HG03354 (cell line): ENCODE measurements at regions not wholly inside any gene's neighbourhood (a gene's known extent, or its start where the extent isn't known, plus 50 kb on each side); places are given as distances from the start of the nearest gene placed in this dataset.

Source experiments
- ATAC-seq: cut with Tn5 transposase; IDR thresholded peaks from one replicate; pipeline ENCODE4 v1.9.1; 2021; ENCODE audit warnings: mild to moderate bottlenecking; ENCODE audit not compliant: unreplicated experiment, poor library complexity, severe bottlenecking

DNA sequence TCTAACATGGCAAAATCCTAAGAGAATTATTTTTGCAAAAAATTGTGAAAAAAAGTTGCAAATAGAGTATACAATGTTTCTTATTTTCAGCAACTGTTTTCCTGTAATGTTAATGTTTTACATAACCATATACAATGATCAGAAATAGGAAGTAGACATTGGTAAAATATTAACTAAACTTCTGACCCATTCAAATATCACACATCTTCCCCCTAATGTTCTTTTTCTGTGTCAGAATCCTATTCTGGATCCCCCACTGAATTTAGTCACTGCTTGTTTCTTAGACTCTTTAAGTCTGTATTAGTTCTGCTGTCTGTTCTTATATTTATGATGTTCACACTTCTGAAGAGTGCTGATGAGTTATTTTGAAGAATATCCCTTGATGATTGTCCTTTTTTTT is 62.0 kb downstream of the HFE start:
- ATAC-seq: no peak

DNA sequence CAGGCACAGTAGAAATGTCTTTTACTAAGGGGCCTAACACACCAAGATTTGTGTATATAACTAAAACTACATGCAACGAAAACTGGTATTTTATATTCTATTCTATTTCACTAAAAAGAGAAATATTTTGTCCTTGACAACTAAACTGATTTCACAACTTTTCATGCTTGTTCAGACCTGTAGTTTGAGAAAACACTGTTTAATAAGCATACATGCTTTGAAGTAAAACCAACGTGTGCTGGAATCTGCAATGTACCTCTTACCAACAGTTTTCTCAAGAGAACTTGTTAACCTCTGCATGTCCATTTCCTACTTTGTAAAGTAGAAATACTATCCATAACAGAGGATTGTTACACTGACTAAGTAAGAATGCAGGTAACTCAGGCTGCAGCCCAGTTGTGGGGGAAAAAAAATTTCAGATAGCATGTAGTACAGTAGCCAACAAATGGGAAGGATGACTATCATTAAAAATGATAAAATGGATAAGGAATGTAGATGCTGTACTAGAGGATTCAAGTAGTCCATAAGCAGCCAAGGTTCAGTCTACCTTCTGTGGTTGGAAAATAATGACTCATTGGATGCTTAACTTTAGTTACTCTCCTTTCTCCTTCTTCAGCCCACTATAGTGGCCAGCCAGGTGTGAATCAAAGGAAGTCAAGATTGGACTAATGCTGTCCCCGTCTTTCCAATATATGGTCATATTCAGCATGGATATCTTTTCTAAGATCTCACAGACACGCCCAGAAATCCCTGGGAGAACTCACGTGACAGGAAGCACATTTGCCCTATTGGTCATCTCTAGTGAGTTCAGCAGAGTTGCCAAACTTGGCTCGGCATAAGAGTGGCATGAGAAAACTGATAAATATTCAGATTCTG is 65.2 kb downstream of the HFE start:
- ATAC-seq: no peak

DNA sequence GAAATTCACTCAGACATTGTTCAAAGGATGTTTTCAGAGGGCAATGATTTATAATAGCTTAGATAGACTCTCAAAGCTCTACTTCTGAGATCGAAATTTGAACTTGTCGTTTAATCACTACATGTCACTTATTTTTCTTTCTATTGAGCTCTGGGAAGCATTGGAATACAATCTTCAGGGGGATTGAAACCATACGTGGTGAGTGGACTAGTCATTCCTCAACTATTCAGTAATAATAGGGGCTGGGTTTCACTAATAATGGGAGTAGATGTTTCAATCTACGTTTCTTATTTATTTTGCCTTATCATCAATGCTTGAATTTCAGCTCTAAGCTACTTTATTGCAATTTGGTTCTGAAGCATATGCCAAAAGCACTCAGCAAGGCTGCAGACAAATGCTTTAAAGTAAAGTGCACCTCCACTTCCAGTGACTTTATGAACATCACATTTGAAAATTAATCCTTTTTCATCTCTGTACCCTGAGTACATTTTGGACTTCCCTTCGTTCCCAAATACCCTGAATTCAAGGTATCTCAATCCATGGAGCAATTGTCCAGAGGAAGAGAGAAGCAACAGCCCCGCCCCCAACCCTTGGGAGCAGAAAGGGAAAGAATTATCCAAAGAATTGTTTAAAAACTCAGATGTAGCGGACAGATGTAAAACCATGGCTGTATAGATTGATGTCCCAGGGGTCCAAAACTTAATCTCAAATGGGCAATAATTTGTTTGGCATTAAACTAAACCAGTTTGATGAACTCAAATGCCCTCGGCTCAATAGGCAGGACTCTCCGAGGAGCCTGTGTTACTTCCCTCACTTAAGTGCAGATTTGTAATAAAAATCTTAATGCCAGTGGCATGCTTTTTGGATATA is 68.1 kb downstream of the HFE start:
- ATAC-seq: no peak

DNA sequence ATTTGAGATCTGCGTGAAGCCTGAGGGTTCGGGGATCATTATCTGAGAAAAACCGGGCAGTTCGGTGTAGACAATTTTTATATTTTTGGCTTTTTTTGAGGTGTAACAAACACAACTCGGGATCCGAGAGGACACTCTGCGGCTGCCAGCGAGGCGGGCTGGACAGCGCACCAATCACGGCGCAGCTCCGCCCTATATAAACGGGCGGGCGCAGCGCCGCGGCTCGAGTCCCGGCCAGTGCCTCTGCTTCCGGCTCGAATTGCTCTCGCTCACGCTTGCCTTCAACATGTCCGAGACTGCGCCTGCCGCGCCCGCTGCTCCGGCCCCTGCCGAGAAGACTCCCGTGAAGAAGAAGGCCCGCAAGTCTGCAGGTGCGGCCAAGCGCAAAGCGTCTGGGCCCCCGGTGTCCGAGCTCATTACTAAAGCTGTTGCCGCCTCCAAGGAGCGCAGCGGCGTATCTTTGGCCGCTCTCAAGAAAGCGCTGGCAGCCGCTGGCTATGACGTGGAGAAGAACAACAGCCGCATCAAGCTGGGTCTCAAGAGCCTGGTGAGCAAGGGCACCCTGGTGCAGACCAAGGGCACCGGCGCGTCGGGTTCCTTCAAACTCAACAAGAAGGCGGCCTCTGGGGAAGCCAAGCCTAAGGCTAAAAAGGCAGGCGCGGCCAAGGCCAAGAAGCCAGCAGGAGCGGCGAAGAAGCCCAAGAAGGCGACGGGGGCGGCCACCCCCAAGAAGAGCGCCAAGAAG is 69.0 kb downstream of the HFE start:
- ATAC-seq: peak; percentile 46

DNA sequence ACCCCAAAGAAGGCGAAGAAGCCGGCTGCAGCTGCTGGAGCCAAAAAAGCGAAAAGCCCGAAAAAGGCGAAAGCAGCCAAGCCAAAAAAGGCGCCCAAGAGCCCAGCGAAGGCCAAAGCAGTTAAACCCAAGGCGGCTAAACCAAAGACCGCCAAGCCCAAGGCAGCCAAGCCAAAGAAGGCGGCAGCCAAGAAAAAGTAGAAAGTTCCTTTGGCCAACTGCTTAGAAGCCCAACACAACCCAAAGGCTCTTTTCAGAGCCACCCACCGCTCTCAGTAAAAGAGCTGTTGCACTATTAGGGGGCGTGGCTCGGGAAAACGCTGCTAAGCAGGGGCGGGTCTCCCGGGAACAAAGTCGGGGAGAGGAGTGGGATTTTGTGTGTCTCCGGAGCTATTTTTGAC is 69.6 kb downstream of the HFE start:
- peak; percentile 14 for ATAC-seq

DNA sequence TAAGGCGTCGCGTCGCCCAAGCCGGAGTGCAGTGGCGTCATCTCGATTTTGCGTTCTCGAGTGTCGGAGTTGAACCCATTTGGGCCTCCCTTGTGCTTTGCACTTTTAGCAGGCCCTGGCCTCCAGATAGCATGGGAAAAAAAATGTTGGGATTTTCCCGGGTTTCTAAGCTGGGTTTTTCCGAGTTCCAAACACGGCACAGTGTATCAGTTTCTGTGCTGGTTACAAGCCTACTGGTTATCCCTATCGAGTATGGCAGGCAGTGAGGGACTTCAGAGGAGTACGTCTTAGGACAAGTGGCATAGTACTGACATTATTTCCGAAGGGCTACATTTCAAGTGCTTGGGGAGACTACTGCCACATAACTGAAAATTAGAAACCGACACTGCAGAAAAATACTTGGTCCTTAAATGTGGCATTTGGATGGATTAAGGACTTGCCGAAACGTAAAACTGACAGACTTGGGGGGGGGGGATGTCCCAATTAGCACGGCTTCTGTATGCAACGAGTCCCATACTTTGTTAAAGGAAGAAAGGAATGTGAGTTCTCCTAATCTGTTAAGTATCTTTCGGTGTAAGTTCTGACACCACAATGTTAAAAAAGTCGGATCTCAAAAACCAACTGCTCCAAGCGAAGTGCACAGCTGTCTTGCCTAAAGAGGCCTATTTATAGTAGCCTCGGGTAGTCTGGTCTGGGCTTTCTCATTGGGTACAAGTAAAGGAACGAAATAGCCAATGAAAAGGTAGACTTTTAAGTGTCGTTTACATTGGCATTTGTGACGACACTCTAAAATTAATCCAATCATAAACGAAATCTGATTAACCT is 70.2 kb downstream of the HFE start:
- ATAC-seq: peak; percentile 70

DNA sequence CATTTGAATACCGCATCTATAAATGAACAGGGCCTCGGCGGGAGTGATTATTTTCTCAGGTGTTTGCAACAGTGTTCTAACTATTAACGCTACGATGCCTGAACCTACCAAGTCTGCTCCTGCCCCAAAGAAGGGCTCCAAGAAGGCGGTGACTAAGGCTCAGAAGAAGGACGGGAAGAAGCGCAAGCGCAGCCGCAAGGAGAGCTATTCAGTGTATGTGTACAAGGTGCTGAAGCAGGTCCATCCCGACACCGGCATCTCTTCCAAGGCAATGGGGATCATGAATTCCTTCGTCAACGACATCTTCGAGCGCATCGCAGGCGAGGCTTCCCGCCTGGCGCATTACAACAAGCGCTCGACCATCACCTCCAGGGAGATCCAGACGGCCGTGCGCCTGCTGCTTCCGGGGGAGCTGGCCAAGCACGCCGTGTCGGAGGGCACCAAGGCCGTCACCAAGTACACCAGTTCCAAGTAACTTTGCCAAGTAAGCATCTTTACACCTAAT is 70.9 kb downstream of the HFE start:
- no peak for ATAC-seq

DNA sequence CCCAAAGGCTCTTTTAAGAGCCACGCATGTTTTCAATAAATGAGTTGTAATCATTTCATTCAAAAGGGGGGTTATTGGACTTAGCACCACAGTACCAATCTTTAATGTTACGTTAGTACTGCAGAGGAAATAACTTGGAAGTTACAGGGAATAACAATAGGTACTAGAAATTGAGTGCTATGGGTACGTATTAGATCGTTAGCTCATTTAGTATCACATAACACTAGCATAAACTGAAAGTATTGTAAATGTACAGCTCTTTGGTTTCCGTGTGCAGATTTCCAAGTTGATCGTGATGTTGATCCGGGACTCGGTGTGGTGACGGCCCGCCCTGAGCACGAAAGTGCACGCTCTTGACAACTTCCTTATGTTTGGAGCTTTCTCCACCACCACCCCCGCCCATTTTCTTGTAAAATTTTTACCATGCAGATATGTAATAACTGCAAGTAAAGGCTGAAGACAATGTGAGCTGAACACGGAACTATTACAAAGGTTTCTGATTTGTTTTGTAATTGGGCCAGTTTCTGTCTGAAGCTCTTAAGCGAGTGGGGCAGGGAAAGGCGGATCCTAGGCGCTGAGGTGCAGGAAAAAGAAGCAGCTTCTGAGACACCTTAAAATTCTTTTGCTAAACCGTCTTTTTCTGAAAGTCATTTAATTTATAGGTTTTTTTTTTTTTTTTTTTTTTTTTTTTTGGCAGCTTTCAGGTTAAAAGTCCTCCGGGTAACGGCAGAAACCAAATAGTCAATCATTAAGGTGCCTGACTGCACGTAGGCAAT is 71.5 kb downstream of the HFE start:
- ATAC-seq: no peak

DNA sequence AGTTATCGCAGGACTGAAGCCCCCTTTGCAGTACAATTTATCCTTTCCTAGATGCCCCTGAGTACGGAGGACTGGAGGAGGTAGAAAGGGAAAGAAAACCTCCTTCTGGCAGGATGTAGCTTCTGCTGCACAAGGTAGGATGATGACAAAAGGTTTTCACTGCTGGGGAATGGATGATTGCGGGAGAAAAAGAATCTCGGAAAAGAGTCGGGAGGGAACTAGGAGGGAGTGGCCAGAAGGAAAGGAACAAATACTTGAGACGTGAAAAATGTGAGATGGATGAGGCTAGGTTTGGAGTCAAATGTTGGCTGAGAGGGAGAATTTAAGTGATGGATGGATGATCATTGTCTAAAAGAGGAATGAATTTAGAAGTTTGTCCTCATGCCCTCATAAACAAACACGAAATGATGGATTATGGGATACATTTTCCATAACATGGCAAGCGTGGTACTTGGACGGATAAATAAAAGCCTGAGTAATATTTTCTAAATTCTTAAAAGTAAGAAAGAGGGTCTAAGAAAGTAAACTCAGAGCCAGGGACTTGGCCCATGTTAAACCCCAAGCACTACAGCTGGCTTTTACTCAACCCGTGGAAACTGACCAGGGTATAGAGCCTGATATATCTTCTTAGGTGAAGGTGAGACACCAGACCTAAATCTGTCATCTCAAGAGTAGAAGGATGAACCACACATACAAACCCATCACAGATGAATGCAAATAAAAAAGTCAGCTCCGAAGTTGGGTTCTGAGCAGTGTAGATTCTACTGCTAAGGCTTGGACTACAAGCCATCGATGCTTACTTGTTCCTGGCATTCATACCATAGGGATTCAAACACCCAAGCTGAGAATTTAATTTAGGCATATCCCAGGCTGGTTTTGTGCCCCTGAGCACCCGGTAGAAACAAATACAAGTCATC is 72.4 kb downstream of the HFE start:
- ATAC-seq: no peak

DNA sequence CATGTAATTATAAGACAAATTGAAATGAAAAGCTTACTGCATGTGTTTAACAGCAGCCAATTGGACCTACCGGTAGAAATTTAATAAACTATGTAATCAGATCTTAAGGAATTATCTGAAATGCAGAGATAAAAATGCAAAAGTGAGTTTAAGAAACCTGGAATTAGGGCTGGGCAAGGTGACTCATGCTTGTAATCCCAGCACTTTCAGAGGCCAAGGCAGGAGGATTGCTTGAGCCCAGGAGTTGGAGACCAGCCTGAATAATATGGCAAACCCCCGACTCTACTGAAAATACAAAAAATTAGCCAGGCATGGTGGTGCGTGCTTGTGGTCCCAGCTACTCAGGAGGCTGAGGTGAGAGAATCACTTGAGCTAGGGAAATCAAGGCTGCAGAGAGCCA is 74.1 kb downstream of the HFE start:
- ATAC-seq: no peak

DNA sequence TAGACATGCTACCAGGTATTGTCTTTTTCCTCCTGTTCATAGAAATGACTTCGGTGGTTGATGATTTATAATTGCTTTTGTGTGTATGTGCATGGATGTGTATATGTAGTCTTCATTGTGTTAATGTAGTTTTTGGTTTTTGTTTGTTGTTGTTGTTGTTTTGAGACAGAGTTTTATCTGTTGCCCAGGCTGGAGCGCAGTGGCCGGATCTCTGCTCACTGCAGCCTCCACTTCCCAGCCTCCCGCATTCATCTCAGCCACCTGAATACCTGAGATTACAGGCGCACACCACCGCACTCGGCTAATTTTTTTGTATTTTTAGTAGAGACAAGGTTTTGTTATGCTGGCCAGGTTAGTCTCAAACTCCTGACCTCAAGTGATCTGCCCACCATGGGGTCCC is 75.2 kb downstream of the HFE start:
- ATAC-seq: no peak

DNA sequence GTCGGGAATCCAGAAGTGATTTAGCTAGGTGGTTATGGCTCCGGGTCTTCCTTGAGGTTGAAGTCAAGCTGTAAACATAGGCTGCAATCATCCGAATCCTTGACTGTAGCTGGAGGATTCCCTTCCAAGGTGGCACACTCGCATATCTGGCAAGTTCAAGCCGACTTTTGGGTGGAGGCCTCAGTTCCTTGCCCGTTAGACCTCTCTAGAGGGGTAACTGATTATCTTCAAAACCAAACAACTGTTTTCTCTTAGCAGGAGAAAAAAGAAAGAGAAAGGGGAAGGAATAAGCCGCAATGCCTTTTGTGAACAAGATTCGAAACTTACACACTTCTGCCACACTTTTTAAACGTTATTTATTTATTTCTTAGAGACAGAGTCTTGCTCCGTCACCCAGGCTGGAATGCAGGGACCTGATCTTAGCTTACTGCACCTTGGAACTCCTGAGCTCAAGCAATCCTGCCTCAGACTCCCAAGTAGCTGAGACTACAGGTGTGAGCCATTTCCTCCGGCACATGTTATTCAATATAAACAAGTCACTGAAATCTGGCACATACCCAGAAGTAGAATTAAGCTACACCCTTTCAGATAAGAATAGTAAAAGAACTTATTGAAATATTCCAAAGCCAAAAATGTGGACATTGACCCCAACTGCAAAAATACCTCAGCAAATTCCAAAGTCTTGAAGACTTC is 76.3 kb downstream of the HFE start:
- ATAC-seq: no peak

DNA sequence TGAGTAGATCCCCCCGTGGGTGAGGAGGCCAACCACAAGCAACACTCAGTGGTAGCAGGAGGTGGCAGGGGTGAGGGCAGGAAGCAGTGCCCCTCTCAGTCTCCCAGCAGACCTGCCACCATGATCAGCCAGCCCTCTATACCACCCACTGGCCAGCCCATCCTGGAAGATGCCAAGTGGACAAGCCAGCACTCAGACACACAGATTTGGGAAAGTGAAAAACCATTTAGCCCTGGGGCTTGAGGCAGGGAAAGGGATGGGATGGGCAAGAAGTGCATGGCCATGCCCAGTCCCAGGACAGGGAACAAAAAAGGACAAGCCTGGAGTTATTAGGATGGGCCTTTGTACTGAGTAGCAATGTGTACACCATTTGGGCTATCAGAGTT is 76.9 kb downstream of the HFE start:
- ATAC-seq: no peak

DNA sequence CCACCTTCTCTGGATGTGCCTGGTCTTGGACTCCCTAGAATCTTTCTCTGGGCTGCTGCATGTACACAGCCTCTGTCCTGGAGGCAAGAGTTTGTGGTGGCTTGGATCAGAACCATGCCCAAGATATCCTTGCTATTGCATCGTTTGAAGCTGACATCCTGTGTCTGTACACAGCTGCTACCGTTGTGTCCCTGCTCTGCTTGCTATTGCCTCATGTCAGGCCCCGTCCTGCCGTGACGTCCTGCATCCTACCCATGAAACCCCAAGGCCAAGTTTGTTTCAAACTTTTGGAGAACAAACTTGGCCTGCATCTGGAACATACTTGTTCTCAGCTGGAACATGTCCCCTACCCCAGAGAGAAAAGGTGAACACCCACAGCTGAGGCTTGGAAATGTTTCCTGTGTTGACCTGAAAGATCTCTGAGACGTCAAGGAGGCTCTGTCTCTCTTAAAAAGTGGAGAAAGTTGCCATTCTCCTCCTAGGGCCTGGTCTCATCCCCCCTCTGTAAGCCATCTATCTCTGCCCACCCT is 78.1 kb downstream of the HFE start:
- no peak for ATAC-seq

DNA sequence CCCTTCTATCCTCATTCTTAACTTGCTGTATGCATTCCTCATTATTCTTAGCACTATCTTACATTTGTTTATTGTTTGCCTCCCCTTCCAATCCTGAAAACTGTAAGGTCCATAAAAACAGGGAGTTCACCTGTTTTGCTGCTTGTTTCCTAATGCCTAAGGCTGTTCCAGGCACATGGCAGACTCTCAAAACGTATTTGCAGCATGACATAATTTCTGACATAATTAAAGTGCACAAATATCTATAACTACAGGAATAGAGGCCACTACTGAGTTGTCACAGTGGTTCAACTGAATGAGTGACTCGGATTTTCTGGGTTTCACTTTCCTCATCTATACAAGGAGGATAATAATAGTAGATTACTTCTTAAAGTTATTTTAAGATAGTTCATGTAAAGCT is 83.0 kb downstream of the HFE start:
- no peak for ATAC-seq

DNA sequence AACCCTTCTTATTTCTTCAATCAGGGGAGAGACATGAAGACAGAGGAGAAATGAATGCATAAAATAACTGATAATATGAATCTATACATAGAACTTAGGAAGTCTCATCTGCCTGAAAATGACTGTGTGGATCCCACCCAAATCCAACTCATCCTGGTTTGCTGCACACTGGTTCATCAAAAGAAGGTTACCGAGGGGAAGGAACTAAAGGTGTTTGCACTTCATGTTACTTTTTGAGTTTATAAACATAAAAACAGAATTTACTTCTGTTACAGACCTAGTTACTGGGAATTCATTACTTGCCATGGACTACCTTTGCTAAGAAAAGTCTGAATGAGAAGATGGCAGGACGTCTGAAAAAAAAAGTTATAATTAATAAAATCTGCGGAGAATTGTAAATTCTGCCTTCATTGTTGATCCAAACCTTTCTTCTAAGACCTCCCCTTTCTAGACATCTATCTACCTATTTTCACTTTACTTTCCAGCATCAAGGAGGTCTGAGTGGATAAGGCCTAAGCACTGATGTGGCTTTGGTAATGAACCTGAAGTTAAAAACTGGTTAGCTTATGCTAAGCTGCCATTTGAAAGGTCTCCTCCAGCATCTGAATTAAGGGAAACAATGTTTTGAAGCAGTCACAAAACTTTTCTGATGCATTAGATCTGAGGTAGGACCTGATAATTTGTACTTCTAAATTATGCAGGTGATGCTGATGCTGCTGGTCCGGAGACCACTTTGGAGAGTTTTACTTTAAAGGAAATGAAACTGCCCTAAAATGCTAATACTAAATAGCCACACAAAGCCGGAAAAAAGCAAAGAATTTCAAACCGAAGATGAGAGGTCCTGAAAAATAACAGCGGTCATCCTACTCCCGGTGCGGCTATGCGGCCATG is 84.0 kb downstream of the HFE start:
- no peak for ATAC-seq
